Fibroblast of lung (primary cell): ENCODE measurements at regions not wholly inside any gene's neighbourhood (a gene's known extent, or its start where the extent isn't known, plus 50 kb on each side); places are given as distances from the start of the nearest gene placed in this dataset.

ENCODE experiments used
- EZH2 ChIP-seq: IDR thresholded peaks from 2 replicates; pipeline ENCODE4 v1.5.1; 2012; ENCODE audit warnings: low read length, control low read depth, mild to moderate bottlenecking; ENCODE audit errors: missing control alignments
- TF ChIP-seq, protein P1 (sequence below), 2 donors: IDR thresholded peaks in 1 of 2; conservative IDR thresholded peaks in 1 of 2; 1 replicate in 1 of 2; 2 replicates in 1 of 2; pipeline ENCODE4 v1.5.1; 2011 to 2012; ENCODE audit warnings: low read length in 2 of 2, control low read depth in 1 of 2, inconsistent platforms in 1 of 2, low read depth in 1 of 2, mild to moderate bottlenecking in 1 of 2

DNA sequence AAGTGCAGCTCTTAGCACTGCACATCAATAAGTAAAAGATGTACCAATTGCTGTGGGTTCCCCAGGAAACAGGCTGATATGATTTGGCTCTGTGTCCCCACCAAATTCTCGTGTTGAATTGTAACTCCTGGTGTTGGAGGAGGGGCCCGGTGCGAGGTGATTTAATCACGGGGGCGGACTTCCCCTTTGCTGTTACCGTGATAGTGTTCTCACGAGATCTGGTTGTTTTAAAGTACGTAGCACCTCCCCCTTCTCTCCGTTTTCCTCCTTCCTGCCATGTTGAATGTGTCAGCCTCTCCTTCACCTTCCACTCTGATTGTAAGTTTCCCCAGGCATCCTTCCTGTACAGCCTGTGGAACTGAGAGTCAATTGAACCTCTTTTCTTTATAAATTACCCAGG lies 93.2 kb upstream of the ACTBL2 start:
- TF ChIP-seq, protein P1, sequence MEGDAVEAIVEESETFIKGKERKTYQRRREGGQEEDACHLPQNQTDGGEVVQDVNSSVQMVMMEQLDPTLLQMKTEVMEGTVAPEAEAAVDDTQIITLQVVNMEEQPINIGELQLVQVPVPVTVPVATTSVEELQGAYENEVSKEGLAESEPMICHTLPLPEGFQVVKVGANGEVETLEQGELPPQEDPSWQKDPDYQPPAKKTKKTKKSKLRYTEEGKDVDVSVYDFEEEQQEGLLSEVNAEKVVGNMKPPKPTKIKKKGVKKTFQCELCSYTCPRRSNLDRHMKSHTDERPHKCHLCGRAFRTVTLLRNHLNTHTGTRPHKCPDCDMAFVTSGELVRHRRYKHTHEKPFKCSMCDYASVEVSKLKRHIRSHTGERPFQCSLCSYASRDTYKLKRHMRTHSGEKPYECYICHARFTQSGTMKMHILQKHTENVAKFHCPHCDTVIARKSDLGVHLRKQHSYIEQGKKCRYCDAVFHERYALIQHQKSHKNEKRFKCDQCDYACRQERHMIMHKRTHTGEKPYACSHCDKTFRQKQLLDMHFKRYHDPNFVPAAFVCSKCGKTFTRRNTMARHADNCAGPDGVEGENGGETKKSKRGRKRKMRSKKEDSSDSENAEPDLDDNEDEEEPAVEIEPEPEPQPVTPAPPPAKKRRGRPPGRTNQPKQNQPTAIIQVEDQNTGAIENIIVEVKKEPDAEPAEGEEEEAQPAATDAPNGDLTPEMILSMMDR (conservative IDR thresholded peaks at IDR 0.05 in 1 of 2, IDR thresholded peaks at IDR 0.05 in 1 of 2; ENCODE audit: low read depth in 1 of 2, low read length in 2 of 2): no peak
- TF ChIP-seq EZH2: no peak
